Rectal smooth muscle tissue (tissue), 1 donor: ENCODE measurements at regions not wholly inside any gene's neighbourhood (a gene's known extent, or its start where the extent isn't known, plus 50 kb on each side); places are given as distances from the start of the nearest gene placed in this dataset.

Experiments used
- H3K27ac ChIP-seq: one replicate; pipeline ENCODE4 v1.7.0; 2013; ENCODE audit warnings: low read depth, low read length, inconsistent platforms
- H3K27me3 ChIP-seq: one replicate; pipeline ENCODE4 v1.7.0; 2013; ENCODE audit warnings: low read length; ENCODE audit not compliant: control insufficient read depth, insufficient read depth
- H3K36me3 ChIP-seq: one replicate; pipeline ENCODE4 v1.7.0; 2013; ENCODE audit warnings: low read length; ENCODE audit not compliant: control insufficient read depth, insufficient read depth
- H3K4me1 ChIP-seq: one replicate; pipeline ENCODE4 v1.7.0; 2013; ENCODE audit warnings: low read length; ENCODE audit not compliant: control insufficient read depth, insufficient read depth
- H3K4me3 ChIP-seq: one replicate; pipeline ENCODE4 v1.7.0; 2013; ENCODE audit warnings: low read length
- H3K9ac ChIP-seq: one replicate; pipeline ENCODE4 v1.7.0; 2013; ENCODE audit warnings: low read length

DNA sequence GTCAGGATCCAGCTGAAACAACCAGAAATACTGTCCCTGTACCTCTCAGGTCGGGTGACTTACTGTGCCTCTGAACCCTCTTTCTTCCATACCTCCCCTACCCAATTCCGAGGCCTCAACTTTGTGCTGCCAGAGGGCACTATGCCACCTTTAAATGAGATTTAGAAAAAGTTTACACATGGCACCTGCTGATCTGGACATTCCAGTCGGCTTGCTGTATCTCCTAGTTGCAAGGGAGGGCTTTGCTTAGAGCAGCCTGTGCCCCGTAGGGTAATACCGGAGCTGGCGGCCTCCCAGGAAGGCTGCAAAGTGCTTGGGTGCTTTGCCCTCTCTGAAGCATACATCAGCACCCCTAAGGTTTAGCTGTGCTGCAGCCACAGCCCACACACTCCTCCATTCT, 306.0 kb upstream of the RBFOX1 start:
- no peak overlapping the region for H3K4me3 ChIP-seq
- H3K27ac ChIP-seq = no peak overlapping the region
- H3K27me3 ChIP-seq = no peaks in the 10 kb centered on the region
- H3K4me1 ChIP-seq = no peaks in the 10 kb centered on the region
- no peak overlapping the region for H3K9ac ChIP-seq
- no peaks in the 10 kb centered on the region for H3K36me3 ChIP-seq

DNA sequence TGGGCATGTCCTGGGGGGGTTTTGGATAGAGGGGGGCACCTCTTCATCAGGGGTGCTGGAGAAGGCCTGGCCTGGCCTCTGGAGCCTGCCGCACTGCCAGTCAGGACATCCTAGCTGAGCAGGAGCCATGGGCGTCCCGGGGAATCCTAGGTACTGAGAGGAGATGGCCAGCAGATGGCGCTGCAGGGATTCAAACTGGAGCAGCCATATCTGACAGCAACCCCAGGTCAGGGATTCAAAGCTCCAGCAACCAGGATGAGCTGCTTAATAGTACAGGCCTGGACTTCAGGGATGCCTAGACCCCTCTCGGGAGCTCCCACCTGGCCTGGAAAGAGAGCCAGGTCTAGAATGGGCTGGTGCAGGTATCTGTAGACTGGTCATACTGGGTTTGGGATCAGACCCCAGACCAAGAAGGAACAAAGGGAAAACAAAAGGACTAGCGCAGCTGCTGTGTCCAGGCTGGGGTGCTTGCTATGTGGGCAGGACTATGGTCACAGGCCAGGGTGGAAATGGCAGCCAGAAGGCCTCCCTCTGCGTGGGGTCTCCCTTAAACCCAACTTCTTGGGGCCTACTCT, 306.9 kb upstream of the RBFOX1 start:
- H3K9ac ChIP-seq = no peak overlapping the region
- H3K27me3 ChIP-seq = no peaks in the 10 kb centered on the region
- H3K36me3 ChIP-seq = no peaks in the 10 kb centered on the region
- no peak overlapping the region for H3K27ac ChIP-seq
- H3K4me3 ChIP-seq = no peak overlapping the region
- H3K4me1 ChIP-seq = no peaks in the 10 kb centered on the region

DNA sequence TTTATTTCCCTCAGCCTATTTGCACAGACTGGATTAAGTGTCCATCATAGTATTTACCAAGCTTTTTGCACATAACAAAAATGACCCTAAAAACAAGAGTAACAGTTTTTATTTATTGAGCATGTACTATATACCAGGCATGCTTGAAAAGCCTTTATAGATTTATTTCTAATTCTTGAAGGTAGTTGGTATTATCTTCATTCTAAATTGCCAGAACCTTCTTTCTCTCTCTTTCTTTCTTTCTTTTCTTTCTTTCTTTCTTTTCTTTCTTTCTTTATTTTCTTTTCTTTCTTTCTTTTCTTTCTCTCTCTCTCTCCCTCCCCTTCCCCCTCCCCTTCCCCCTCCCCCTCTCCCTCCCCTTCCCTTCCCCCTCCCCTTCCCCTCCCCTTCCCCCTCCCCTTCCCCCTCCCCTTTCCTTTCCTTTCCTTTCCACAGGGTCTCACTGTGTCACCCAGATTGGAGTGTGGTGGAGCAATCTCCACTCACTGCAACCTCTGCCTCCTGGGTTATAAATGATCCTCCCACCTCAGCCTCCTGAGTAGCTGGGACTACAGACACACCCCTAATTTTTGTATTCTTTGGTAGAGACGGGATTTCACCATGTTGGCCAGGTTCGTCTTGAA, 310.9 kb upstream of the RBFOX1 start:
- no peak overlapping the region for H3K9ac ChIP-seq
- no peak overlapping the region for H3K27ac ChIP-seq
- no peaks in the 10 kb centered on the region for H3K27me3 ChIP-seq
- no peaks in the 10 kb centered on the region for H3K36me3 ChIP-seq
- H3K4me1 ChIP-seq = no peaks in the 10 kb centered on the region
- no peak overlapping the region for H3K4me3 ChIP-seq

DNA sequence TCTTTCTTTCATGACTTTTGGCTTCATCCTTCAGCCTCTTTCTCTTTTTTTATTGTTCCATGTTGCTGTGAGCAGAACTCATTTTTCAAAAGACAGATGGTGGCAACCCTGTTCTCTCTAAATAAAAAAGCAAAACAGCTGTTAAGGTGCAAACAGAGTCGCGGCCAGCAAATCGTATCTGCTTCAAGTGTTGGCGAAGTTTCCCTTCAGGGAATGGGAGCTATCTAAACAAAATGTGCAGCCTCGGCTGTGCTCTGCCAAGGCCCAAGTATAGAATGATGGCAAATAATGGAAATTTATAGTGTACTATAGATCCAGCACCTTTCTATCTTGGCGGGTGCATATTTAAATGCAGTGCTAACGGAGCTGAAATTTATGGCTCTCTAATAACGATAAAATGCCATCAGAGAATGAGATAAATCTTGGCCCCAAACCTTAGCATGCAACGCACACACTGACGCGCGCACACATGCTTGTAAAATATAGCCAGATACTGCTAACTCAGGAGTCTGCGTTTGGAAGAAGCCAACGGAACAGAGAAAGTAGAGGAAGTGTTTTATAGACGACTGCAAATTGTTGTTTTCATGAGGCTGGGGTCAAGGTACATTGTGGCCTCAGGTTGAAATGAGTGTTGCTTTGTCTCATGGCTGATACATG, 315.5 kb upstream of the RBFOX1 start:
- H3K4me3 ChIP-seq = no peak overlapping the region
- H3K9ac ChIP-seq = no peak overlapping the region
- H3K27ac ChIP-seq = no peak overlapping the region

DNA sequence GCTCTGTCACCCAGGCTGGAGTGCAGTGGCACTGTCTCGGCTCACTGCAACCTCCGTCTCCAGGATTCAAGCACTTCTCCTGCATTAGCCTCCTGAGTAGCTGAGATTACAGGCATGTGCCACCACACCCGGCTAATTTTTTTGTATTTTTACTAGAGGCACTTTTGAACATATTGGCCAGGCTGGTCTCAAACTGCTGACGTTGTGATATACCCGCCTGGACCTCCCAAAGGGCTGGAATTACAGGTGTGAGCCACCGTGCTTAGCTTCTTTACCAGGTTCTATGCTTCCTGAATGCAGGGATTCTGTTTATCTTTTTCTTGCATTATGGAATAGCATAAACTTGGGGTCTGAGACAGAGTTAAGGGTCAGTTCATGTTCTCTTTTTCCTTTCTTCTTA, 317.9 kb upstream of the RBFOX1 start:
- H3K4me1 ChIP-seq = no peaks in the 10 kb centered on the region
- H3K36me3 ChIP-seq = no peaks in the 10 kb centered on the region
- no peak overlapping the region for H3K4me3 ChIP-seq
- H3K9ac ChIP-seq = no peak overlapping the region
- no peak overlapping the region for H3K27ac ChIP-seq
- no peaks in the 10 kb centered on the region for H3K27me3 ChIP-seq

More for the DNA sequence above, 315.5 kb upstream of the RBFOX1 start:
- no peaks in the 10 kb centered on the region for H3K27me3 ChIP-seq
- H3K36me3 ChIP-seq = no peaks in the 10 kb centered on the region
- H3K4me1 ChIP-seq = no peaks in the 10 kb centered on the region

DNA sequence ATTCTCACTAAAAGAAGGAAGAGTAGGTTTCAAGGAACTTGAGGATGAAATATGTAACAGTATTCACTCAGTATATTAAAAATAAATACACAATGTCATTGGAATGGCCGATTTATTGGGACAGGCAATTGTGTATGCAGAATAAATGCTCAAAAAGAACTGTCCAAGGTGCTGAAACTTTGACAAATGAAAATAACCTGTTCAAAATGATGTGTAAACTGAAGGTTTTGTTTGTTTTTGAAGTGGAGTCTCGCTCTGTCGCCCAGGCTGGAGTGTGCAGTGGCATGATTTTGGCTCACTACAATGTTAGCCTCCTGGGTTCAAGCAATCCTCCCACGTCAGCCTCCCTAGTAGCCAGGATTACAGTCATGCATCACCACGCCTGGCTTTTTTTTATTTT, 318.7 kb upstream of the RBFOX1 start:
- no peaks in the 10 kb centered on the region for H3K4me1 ChIP-seq
- H3K4me3 ChIP-seq = no peak overlapping the region
- no peak overlapping the region for H3K27ac ChIP-seq
- H3K9ac ChIP-seq = no peak overlapping the region
- no peaks in the 10 kb centered on the region for H3K27me3 ChIP-seq
- no peaks in the 10 kb centered on the region for H3K36me3 ChIP-seq

DNA sequence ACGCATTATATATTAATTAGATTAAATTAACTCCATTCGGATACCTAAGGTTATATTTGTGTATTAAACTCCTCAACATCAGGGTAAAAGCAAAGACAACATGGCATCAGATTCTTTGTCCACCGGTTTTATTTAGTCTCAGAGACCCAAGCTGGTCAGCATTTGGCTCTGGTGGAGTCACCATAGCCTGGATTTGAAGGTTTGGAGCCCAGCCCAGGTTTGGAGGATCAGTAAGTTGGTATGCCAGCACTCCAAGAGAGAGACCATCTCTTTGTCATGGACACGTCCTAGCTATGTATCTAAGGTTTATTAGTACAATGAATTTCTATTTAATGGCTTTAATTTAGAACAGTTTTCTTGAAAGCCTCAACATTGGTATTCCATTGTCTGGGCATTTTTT, 328.4 kb upstream of the RBFOX1 start:
- Histone ChIP-seq H3K27me3 (no peaks in the 10 kb centered on the region), H3K27ac (no peak overlapping the region), H3K4me3 (no peak overlapping the region), H3K36me3 (no peaks in the 10 kb centered on the region), H3K9ac (no peak overlapping the region), H3K4me1 (no peaks in the 10 kb centered on the region)

DNA sequence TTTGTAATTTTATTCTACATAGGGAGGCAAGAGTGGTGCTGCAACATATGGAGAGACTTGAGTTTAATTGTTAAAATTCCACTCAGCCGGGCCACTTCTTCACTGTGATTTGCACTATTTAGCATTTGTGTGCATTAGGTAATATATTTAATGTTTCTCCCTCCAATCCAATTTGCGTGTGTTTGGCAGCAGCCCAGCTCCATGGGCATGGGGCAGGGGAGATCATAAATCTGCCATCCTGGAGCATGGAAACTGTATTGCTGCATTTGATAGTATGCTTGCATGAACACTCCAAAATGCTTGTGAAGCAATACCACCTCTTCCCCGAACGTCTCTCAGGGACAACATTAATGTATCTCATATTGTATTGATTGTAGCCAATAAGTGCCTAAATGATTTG, 339.1 kb upstream of the RBFOX1 start:
- Histone ChIP-seq H3K27ac (no peak overlapping the region), H3K36me3 (no peaks in the 10 kb centered on the region), H3K9ac (no peak overlapping the region), H3K27me3 (no peaks in the 10 kb centered on the region), H3K4me1 (no peaks in the 10 kb centered on the region), H3K4me3 (no peak overlapping the region)

DNA sequence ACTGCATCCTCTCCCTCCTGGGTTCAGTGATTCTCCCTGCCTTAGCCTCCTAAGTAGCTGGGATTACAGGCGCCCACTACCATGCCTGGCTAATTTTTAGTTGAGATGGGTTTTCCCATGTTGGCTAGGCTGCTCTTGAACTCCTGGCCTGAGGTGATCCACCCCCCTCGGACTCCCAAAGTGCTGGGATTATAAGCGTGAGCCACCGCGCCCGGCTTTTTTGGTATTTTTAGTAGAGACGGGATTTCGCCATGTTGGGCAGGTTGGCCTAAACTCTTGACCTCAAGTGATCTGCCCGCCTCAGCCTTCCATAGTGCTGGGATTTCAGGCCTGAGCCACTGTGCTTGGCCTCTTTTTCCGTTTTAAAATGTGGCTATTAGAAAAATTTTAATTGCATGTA, 343.8 kb upstream of the RBFOX1 start:
- H3K9ac ChIP-seq = no peak overlapping the region
- no peaks in the 10 kb centered on the region for H3K36me3 ChIP-seq
- H3K27me3 ChIP-seq = no peaks in the 10 kb centered on the region

DNA sequence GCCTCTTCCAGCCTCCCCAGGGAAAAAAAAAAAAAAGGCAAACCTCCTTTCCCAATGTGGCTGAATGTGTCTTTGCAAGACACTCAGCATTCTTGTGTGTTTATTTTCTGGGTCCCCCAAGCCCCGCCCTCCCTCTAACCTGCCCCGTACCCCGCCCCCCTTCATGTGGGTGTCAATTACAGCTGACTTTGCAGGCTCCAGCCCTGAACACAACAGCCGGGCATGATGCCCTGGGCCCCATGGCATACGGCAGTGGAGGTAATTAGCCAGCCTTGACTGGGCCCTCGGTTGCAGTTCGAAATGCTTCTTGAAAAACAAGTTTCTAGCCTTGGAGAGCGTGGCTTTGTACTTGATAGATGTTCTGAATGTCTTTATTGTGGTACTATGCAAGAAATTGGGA, 354.7 kb upstream of the RBFOX1 start:
- H3K27me3 ChIP-seq = no peaks in the 10 kb centered on the region
- no peaks in the 10 kb centered on the region for H3K4me1 ChIP-seq
- H3K36me3 ChIP-seq = no peaks in the 10 kb centered on the region
- no peak overlapping the region for H3K4me3 ChIP-seq
- H3K27ac ChIP-seq = no peak overlapping the region
- H3K9ac ChIP-seq = no peak overlapping the region

More for the DNA sequence above, 343.8 kb upstream of the RBFOX1 start:
- no peaks in the 10 kb centered on the region for H3K4me1 ChIP-seq
- no peak overlapping the region for H3K4me3 ChIP-seq
- H3K27ac ChIP-seq = no peak overlapping the region

DNA sequence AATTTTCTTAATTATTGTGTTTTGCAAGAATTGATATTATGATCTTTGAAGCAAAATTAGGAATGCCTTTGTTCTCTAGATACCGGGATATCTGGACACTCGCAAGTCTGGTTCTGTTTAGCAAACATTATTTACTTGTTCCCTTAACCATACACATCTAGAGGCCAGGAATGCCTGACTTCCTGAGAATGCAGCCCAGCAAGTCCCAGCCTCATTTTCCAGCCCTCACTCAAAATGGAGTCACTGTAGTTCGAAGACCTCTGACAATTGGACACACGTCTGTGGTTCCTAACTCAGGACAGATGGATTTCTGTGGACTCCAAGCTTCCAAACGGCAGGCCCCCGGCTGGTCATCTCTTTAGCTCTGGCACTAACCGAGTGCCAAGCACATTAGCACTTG, 355.4 kb upstream of the RBFOX1 start:
- H3K4me3 ChIP-seq = no peak overlapping the region
- H3K27ac ChIP-seq = no peak overlapping the region
- H3K36me3 ChIP-seq = no peaks in the 10 kb centered on the region
- H3K27me3 ChIP-seq = no peaks in the 10 kb centered on the region
- H3K4me1 ChIP-seq = no peaks in the 10 kb centered on the region
- H3K9ac ChIP-seq = no peak overlapping the region

DNA sequence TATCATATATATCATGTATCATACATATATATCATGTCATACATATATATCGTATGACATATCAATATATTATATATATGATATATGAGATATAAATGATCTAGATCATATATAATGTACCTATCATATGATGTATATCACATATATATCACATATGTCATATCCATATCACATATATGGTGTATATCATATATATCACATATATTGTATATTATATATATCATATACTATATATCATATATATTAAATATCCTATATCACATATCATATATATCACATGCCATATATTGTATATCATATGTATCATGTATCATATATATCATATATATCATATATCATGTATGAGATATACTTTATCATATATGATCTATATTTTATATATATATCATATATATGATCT, 355.9 kb upstream of the RBFOX1 start:
- Histone ChIP-seq H3K36me3 (no peaks in the 10 kb centered on the region), H3K4me1 (no peaks in the 10 kb centered on the region), H3K9ac (no peak overlapping the region), H3K27ac (no peak overlapping the region), H3K4me3 (no peak overlapping the region), H3K27me3 (no peaks in the 10 kb centered on the region)
